OCI-LY7 (cell line): ENCODE measurements at regions not wholly inside any gene's neighbourhood (a gene's known extent, or its start where the extent isn't known, plus 50 kb on each side); places are given as distances from the start of the nearest gene placed in this dataset.

ENCODE experiments used
- EZH2phosphoT487 ChIP-seq: fragments of 200-600 bp; sonication (generic); IDR thresholded peaks from 2 replicates; pipeline ENCODE4 v1.6.1; 2018; ENCODE audit warnings: low read depth, borderline replicate concordance, mild to moderate bottlenecking, mixed run types, antibody characterized with exemption, low read length, moderate library complexity, mixed read lengths
- TF ChIP-seq, protein P1 (sequence below): fragments of 200-600 bp; sonication (generic); conservative IDR thresholded peaks from 2 replicates; pipeline ENCODE4 v1.5.1; 2014; ENCODE audit warnings: mild to moderate bottlenecking, antibody characterized with exemption, low read length, moderate library complexity, mixed read lengths

DNA sequence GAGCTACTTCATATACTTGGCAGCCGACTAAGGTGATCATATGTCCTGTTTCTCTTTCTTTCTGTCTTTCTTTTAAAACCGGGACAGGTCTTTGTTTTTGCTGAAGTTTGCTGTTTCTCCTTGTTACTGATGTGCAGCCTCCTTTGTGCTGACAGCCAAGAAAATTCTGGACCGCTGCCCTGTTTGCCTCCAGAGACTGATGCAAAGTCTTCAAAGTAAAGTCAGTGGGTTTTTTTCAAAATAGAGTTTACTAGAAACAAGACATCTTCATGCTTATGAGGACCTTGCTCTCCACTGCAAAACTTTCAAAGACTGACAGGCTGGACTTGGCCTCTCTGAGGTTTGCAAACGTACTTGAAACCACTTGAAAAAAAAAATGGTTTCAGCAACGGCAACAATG is 510.5 kb upstream of the MAP3K7 start:
- TF ChIP-seq, protein P1, sequence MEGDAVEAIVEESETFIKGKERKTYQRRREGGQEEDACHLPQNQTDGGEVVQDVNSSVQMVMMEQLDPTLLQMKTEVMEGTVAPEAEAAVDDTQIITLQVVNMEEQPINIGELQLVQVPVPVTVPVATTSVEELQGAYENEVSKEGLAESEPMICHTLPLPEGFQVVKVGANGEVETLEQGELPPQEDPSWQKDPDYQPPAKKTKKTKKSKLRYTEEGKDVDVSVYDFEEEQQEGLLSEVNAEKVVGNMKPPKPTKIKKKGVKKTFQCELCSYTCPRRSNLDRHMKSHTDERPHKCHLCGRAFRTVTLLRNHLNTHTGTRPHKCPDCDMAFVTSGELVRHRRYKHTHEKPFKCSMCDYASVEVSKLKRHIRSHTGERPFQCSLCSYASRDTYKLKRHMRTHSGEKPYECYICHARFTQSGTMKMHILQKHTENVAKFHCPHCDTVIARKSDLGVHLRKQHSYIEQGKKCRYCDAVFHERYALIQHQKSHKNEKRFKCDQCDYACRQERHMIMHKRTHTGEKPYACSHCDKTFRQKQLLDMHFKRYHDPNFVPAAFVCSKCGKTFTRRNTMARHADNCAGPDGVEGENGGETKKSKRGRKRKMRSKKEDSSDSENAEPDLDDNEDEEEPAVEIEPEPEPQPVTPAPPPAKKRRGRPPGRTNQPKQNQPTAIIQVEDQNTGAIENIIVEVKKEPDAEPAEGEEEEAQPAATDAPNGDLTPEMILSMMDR = no peak
- TF ChIP-seq EZH2phosphoT487 = no peak
